ENCODE measurements at regions not wholly inside any gene's neighbourhood (a gene's known extent, or its start where the extent isn't known, plus 50 kb on each side); places are given as distances from the start of the nearest gene placed in this dataset.

DNA sequence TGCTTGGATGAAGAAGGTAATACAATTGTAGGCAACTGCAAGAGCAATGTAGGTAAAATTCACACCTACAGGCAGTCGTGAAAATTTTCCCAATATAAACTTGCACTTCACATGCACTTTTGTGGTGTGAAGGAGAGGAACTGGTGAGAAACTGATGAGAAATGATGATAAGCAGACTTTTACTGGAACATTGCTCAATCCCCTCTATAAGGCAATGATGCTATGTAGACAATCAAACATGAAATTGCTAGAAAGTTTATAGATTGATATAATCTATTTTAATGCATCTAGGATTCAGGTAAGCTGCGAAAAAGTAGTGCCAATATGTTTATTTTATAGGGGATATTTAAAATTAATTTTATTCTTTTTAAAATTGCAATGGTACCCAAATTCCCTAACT, 802.2 kb downstream of the KCNT2 start:
- SMC1A ChIA-PET (ENCODE audit: uncharacterized antibody, unreplicated experiment), result no interaction called here
- in situ Hi-C loops (cut with MboI), result no loop called here
- FAIRE-seq (no peak), ATAC-seq (no peak), DNase-seq (ENCODE audit: low read depth, low spot score) (no peak)
- CTCF ChIA-PET, result no interaction called here
- H3K4me3 ChIP-seq, result no peak overlapping the region
- no peak overlapping the region for H3K9ac ChIP-seq (ENCODE audit: control insufficient read depth, insufficient read depth, low read length)
- H3K79me2 ChIP-seq (ENCODE audit: control insufficient read depth, insufficient read depth, low read length), result no peaks in the 10 kb centered on the region
- H3K4me2 ChIP-seq (ENCODE audit: control insufficient read depth, insufficient read depth), result no peak overlapping the region
- RAD21 ChIA-PET (ENCODE audit: unreplicated experiment), result no interaction called here
- TF ChIP-seq TARDBP (IDR thresholded peaks at IDR 0.05; ENCODE audit: borderline replicate concordance) (no peak), NFYB (IDR thresholded peaks at IDR 0.05; ENCODE audit: insufficient read depth, low read depth, low read length) (no peak), BCLAF1 (IDR thresholded peaks at IDR 0.05) (no peak), STAT1 (conservative IDR thresholded peaks at IDR 0.05) (no peak), ZBTB11 (CRISPR knock-in tag; IDR thresholded peaks at IDR 0.05) (no peak), GATAD2B (conservative IDR thresholded peaks at IDR 0.05; ENCODE audit: low read depth) (no peak), ESRRA (IDR thresholded peaks at IDR 0.05; ENCODE audit: low read length) (no peak), LARP7 (IDR thresholded peaks at IDR 0.05) (no peak), HDGF (IDR thresholded peaks at IDR 0.05) (no peak), RFX5 (IDR thresholded peaks at IDR 0.05; ENCODE audit: low read depth, low read length) (no peak), RAD51 (IDR thresholded peaks at IDR 0.05) (no peak), EP300 (IDR thresholded peaks at IDR 0.05; ENCODE audit: borderline replicate concordance in 1 of 2, control insufficient read depth in 1 of 2, low read depth in 2 of 2, low read length in 2 of 2) (no peak), TBL1XR1 (IDR thresholded peaks at IDR 0.05; ENCODE audit: low read depth, low read length) (no peak)
- TF ChIP-seq, protein P1, sequence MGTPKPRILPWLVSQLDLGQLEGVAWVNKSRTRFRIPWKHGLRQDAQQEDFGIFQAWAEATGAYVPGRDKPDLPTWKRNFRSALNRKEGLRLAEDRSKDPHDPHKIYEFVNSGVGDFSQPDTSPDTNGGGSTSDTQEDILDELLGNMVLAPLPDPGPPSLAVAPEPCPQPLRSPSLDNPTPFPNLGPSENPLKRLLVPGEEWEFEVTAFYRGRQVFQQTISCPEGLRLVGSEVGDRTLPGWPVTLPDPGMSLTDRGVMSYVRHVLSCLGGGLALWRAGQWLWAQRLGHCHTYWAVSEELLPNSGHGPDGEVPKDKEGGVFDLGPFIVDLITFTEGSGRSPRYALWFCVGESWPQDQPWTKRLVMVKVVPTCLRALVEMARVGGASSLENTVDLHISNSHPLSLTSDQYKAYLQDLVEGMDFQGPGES (IDR thresholded peaks at IDR 0.05), result no peak
- no peaks in the 10 kb centered on the region for H3K9me3 ChIP-seq (replicated peaks; ENCODE audit: control insufficient read depth, insufficient read depth, low read length)
- BruUV-seq (replicated peaks), result no TSS peak
- H3K27ac ChIP-seq (ENCODE audit: control insufficient read depth, insufficient read depth), result no peak overlapping the region
- WGBS (ENCODE audit: insufficient coverage, insufficient replicate concordance, low lambda C conversion rate, missing lambda C conversion rate), result 0% methylated on average over 2 of the region's 2 CpGs
- no peaks in the 10 kb centered on the region for H4K20me1 ChIP-seq (ENCODE audit: control insufficient read depth, insufficient read depth)
- H3K27me3 ChIP-seq (replicated peaks in 1 of 2; ENCODE audit: control insufficient read depth in 2 of 2, insufficient read depth in 2 of 2, low read length in 1 of 2), result no peaks in the 10 kb centered on the region
- intact Hi-C loops (cut with micrococcal nuclease; ENCODE audit: unreplicated experiment), result no loop called here
- POLR2A ChIA-PET, result no interaction called here
- H2AFZ ChIP-seq (ENCODE audit: control insufficient read depth, low read depth, low read length), result no peak overlapping the region
- no peaks in the 10 kb centered on the region for H3K4me1 ChIP-seq (ENCODE audit: control insufficient read depth, insufficient read depth, low read length)
- H3K36me3 ChIP-seq (ENCODE audit: control insufficient read depth in 2 of 2, insufficient read depth in 2 of 2, low read length in 1 of 2), result no peaks in the 10 kb centered on the region
